ENCODE measurements at regions not wholly inside any gene's neighbourhood (a gene's known extent, or its start where the extent isn't known, plus 50 kb on each side); places are given as distances from the start of the nearest gene placed in this dataset.

- TF ChIP-seq CTCF (IDR thresholded peaks at IDR 0.05) (no peak), POLR2A (IDR thresholded peaks at IDR 0.05) (no peak)
Measured at GRCh38 chr9:38478211-38478610, 54.0 kb upstream of the IGFBPL1 start.
